ENCODE measurements at regions not wholly inside any gene's neighbourhood (a gene's known extent, or its start where the extent isn't known, plus 50 kb on each side); places are given as distances from the start of the nearest gene placed in this dataset.

DNA sequence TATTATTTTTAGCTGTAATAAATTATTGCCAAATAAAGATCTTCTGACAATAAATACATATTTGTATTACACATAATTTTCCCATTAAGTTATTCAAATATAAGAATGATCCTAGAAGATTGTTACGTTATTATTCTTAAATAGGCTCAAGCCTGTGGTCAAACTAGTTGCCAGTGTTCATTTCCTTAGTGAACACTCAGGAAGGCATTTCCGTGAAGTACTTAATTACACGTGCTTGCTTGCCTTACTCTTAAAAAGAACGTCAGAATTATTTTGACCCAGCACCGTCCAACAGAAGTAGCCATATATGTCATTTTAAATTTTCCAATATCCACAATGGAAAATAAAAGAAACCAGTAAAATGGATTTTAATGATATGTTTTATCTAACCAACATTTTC lies 249.8 kb downstream of the TXNL1 start:
- H3K27ac ChIP-seq (replicated peaks in 1 of 4) = no peak overlapping the region
- no peaks in the 10 kb centered on the region for H3K36me3 ChIP-seq
- intact Hi-C loops (cut with DNase I) = loop anchor here (10.0 kb wide), 1 partner anchor 1044 kb away; no protein-coding TSS in a partner anchor
- TF ChIP-seq POLR2A (IDR thresholded peaks at IDR 0.05; ENCODE audit: low read depth) = no peak
- TF ChIP-seq POLR2AphosphoS5 (IDR thresholded peaks at IDR 0.05) = no peak
- TF ChIP-seq, protein P1, sequence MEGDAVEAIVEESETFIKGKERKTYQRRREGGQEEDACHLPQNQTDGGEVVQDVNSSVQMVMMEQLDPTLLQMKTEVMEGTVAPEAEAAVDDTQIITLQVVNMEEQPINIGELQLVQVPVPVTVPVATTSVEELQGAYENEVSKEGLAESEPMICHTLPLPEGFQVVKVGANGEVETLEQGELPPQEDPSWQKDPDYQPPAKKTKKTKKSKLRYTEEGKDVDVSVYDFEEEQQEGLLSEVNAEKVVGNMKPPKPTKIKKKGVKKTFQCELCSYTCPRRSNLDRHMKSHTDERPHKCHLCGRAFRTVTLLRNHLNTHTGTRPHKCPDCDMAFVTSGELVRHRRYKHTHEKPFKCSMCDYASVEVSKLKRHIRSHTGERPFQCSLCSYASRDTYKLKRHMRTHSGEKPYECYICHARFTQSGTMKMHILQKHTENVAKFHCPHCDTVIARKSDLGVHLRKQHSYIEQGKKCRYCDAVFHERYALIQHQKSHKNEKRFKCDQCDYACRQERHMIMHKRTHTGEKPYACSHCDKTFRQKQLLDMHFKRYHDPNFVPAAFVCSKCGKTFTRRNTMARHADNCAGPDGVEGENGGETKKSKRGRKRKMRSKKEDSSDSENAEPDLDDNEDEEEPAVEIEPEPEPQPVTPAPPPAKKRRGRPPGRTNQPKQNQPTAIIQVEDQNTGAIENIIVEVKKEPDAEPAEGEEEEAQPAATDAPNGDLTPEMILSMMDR (IDR thresholded peaks at IDR 0.05) = no peak
- no peak for TF ChIP-seq EP300 (IDR thresholded peaks at IDR 0.05)
- H3K4me3 ChIP-seq = no peak overlapping the region
- DNase-seq (ENCODE audit: extremely low spot score) = no peak
- no peaks in the 10 kb centered on the region for H3K27me3 ChIP-seq
- H3K9me3 ChIP-seq = no peaks in the 10 kb centered on the region
- no peaks in the 10 kb centered on the region for H3K4me1 ChIP-seq
- 79% methylated on average over 5 of the region's 5 CpGs for WGBS

GRCh38 chr18:56386856-56387255 lies 251.5 kb downstream of the TXNL1 start:
- H3K4me1 ChIP-seq = no peaks in the 10 kb centered on the region
- no peak for DNase-seq (ENCODE audit: extremely low spot score)
- TF ChIP-seq POLR2AphosphoS5 (IDR thresholded peaks at IDR 0.05) (no peak), EP300 (IDR thresholded peaks at IDR 0.05) (no peak), POLR2A (IDR thresholded peaks at IDR 0.05; ENCODE audit: low read depth) (no peak)
- TF ChIP-seq, protein P1 (IDR thresholded peaks at IDR 0.05) = no peak
- no peak overlapping the region for H3K4me3 ChIP-seq
- H3K36me3 ChIP-seq = no peaks in the 10 kb centered on the region
- H3K27ac ChIP-seq (replicated peaks in 1 of 4) = no peak overlapping the region
- intact Hi-C loops (cut with DNase I) = loop anchor here (10.0 kb wide), 1 partner anchor 1042 kb away; no protein-coding TSS in a partner anchor
- H3K27me3 ChIP-seq = no peaks in the 10 kb centered on the region
- no peaks in the 10 kb centered on the region for H3K9me3 ChIP-seq

GRCh38 chr18:56383349-56383748 lies 255.0 kb downstream of the TXNL1 start:
- no peaks in the 10 kb centered on the region for H3K27me3 ChIP-seq

DNA sequence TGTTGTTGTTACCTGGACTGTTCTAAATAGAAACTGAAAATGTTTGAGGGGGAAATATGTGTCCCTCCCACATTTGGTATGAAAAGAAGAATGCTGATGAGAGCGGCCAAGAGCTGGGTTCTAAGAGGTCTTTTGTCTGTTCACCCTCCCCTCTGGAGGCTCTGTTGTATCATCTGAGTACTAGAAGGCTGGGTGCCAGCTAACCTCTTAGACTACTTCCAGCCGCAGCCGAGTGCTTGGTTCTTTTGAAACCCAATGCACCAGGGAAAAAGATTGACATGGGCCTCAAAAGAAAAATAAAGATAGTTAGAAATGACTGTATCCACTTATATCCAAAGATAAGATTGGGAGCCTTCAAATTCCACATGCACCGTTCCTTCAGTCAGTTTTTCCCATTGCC lies 255.9 kb downstream of the TXNL1 start:
- DNase-seq (ENCODE audit: extremely low spot score) = no peak
- TF ChIP-seq EP300 (IDR thresholded peaks at IDR 0.05) (no peak), POLR2A (IDR thresholded peaks at IDR 0.05; ENCODE audit: low read depth) (no peak), POLR2AphosphoS5 (IDR thresholded peaks at IDR 0.05) (no peak)
- TF ChIP-seq, protein P1 (IDR thresholded peaks at IDR 0.05) = no peak
- intact Hi-C loops (cut with DNase I) = loop anchor here (10.0 kb wide), 1 partner anchor 1038 kb away; no protein-coding TSS in a partner anchor

More at GRCh38 chr18:56383349-56383748, 255.0 kb downstream of the TXNL1 start:
- Histone ChIP-seq H3K9me3 (no peaks in the 10 kb centered on the region), H3K27ac (replicated peaks in 1 of 4) (no peak overlapping the region), H3K4me3 (no peak overlapping the region), H3K4me1 (peaks cover 0 to 4% (median 1%) of the 10 kb centered on the region in 4 donors), H3K36me3 (no peaks in the 10 kb centered on the region)
- intact Hi-C loops (cut with DNase I) = loop anchor here (10.0 kb wide), 1 partner anchor 1039 kb away; no protein-coding TSS in a partner anchor
- no peak for TF ChIP-seq POLR2AphosphoS5 (IDR thresholded peaks at IDR 0.05)
- TF ChIP-seq, protein P1 (IDR thresholded peaks at IDR 0.05) = no peak
- TF ChIP-seq EP300 (IDR thresholded peaks at IDR 0.05) = no peak
- TF ChIP-seq POLR2A (IDR thresholded peaks at IDR 0.05; ENCODE audit: low read depth) = no peak
- WGBS = 94% methylated on average over 1 of the region's 1 CpG
- no peak for DNase-seq (ENCODE audit: extremely low spot score)

DNA sequence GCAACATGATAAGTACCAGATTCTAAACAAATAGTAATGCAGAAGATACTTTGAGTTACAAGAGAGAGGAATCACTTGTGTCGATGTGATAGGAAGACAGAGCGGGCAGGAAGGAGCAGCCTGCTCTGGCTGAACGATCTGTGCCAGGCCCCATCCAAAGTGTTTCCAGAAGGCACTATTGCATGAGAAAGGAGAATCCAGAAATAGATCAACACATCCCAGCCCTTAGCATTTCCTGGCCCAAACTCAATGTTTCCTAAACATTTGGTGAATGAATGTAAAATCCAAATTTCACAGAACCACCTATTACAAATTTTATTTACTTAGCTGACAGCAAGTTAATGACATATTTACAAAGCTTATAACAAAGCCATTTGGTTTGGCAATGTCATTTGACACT lies 257.2 kb downstream of the TXNL1 start:
- Histone ChIP-seq H3K4me1 (peaks cover 0 to 4% (median 1%) of the 10 kb centered on the region in 4 donors), H3K27ac (replicated peaks in 1 of 4) (no peak overlapping the region), H3K27me3 (no peaks in the 10 kb centered on the region), H3K4me3 (no peak overlapping the region), H3K36me3 (no peaks in the 10 kb centered on the region), H3K9me3 (no peaks in the 10 kb centered on the region)
- TF ChIP-seq POLR2A (IDR thresholded peaks at IDR 0.05; ENCODE audit: low read depth) = no peak
- TF ChIP-seq POLR2AphosphoS5 (IDR thresholded peaks at IDR 0.05) = no peak
- TF ChIP-seq EP300 (IDR thresholded peaks at IDR 0.05) = no peak
- TF ChIP-seq, protein P1 (IDR thresholded peaks at IDR 0.05) = no peak
- WGBS = 77% methylated on average over 3 of the region's 3 CpGs
- no peak for DNase-seq (ENCODE audit: extremely low spot score)
- intact Hi-C loops (cut with DNase I) = loop anchor here (10.0 kb wide), 1 partner anchor 1036 kb away; no protein-coding TSS in a partner anchor

More for the DNA sequence above, 255.9 kb downstream of the TXNL1 start:
- Histone ChIP-seq H3K27ac (replicated peaks in 1 of 4) (no peak overlapping the region), H3K36me3 (no peaks in the 10 kb centered on the region), H3K4me3 (no peak overlapping the region), H3K4me1 (peaks cover 0 to 4% (median 1%) of the 10 kb centered on the region in 4 donors), H3K27me3 (no peaks in the 10 kb centered on the region), H3K9me3 (no peaks in the 10 kb centered on the region)
- WGBS = 78% methylated on average over 4 of the region's 4 CpGs
